HepG2 (cell line): ENCODE measurements at regions not wholly inside any gene's neighbourhood (a gene's known extent, or its start where the extent isn't known, plus 50 kb on each side); places are given as distances from the start of the nearest gene placed in this dataset.

Experiments
- MZF1 ChIP-seq: sonication (generic); formaldehyde crosslinking; IDR thresholded peaks from 2 replicates; pipeline ENCODE4 v1.8.1; 2023; ENCODE audit warnings: mild to moderate bottlenecking, missing genetic modification reagents, borderline replicate concordance
- TARDBP ChIP-seq: sonication (generic); formaldehyde crosslinking; IDR thresholded peaks from 2 replicates; pipeline ENCODE4 v1.8.0; 2022; ENCODE audit warnings: mild to moderate bottlenecking, missing genetic modification reagents
- ZNF274 ChIP-seq: sonication (generic); formaldehyde crosslinking; IDR thresholded peaks from 2 replicates; pipeline ENCODE4 v1.5.1; 2020; ENCODE audit warnings: mild to moderate bottlenecking, missing genetic modification reagents
- ZNF546 ChIP-seq: sonication (generic); formaldehyde crosslinking; conservative IDR thresholded peaks from 2 replicates; pipeline ENCODE4 v1.8.1; 2023; ENCODE audit warnings: mild to moderate bottlenecking, missing genetic modification reagents
- TF ChIP-seq, protein P1 (sequence below): sonication (generic); formaldehyde crosslinking; IDR thresholded peaks from 2 replicates; pipeline ENCODE4 v1.5.0; 2020; ENCODE audit warnings: mild to moderate bottlenecking, missing genetic modification reagents, moderate library complexity

DNA sequence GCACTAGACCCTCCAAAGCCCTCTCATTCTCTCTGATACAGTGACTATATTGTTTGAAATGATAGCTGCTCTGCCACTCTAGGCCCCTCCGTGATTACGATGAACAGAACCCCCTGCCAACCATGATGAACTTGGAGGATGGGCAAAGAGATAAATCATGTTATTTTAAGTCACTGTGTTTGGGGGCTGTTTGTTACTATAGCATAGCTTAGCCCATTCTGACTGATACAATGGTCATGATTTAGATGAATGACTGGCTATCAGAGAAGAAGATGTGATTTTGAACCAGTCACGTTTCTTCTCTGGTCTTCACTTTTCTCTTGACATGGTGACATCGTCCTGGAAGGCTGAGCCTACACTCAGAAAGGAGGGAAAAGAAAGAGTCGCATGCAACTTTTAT is 95.4 kb upstream of the HABP2 start:
- TF ChIP-seq, protein P1, sequence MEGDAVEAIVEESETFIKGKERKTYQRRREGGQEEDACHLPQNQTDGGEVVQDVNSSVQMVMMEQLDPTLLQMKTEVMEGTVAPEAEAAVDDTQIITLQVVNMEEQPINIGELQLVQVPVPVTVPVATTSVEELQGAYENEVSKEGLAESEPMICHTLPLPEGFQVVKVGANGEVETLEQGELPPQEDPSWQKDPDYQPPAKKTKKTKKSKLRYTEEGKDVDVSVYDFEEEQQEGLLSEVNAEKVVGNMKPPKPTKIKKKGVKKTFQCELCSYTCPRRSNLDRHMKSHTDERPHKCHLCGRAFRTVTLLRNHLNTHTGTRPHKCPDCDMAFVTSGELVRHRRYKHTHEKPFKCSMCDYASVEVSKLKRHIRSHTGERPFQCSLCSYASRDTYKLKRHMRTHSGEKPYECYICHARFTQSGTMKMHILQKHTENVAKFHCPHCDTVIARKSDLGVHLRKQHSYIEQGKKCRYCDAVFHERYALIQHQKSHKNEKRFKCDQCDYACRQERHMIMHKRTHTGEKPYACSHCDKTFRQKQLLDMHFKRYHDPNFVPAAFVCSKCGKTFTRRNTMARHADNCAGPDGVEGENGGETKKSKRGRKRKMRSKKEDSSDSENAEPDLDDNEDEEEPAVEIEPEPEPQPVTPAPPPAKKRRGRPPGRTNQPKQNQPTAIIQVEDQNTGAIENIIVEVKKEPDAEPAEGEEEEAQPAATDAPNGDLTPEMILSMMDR (CRISPR knock-in tag): no peak
- TF ChIP-seq MZF1 (CRISPR knock-in tag): no peak
- TF ChIP-seq ZNF274: no peak
- TF ChIP-seq TARDBP (CRISPR knock-in tag): no peak
- no peak for TF ChIP-seq ZNF546
